Activated B cell treated with CpG ODN at 0.5 μM for 24 hours (primary cell): ENCODE measurements at regions not wholly inside any gene's neighbourhood (a gene's known extent, or its start where the extent isn't known, plus 50 kb on each side); places are given as distances from the start of the nearest gene placed in this dataset.

Experiments
- ATAC-seq: fragments of 200-7000 bp; cut with Tn5 transposase; one replicate; pipeline ENCODE4 v1.10.0; 2021; ENCODE audit warnings: low read depth, mild to moderate bottlenecking, moderate library complexity
- CTCF ChIA-PET: fragments of 350-600 bp; sonication (Branson Sonifier 250); formaldehyde crosslinking; loops from one replicate; lab custom pipeline; 2021; ENCODE audit warnings: antibody characterized with exemption; lab: Charles Lee
- POLR2A ChIA-PET: fragments of 350-600 bp; sonication (Branson Sonifier 250); formaldehyde crosslinking; loops from one replicate; lab custom pipeline; 2021; ENCODE audit warnings: antibody characterized with exemption; lab: Charles Lee
- DNase-seq: peaks from one replicate; pipeline ENCODE4 v3.0.0; 2022
- H3K27ac Mint-ChIP-seq: one replicate; pipeline ENCODE4 v1.8.0; 2020; ENCODE audit warnings: mixed read lengths
- H3K27me3 Mint-ChIP-seq: one replicate; pipeline ENCODE4 v1.8.0; 2021; ENCODE audit warnings: mixed read lengths
- H3K36me3 Mint-ChIP-seq: one replicate; pipeline ENCODE4 v1.8.0; 2021; ENCODE audit warnings: low read depth, mixed read lengths
- H3K4me1 Mint-ChIP-seq: one replicate; pipeline ENCODE4 v1.8.0; 2021; ENCODE audit warnings: mixed read lengths
- H3K4me3 Mint-ChIP-seq: one replicate; pipeline ENCODE4 v1.8.0; 2020; ENCODE audit warnings: mild to moderate bottlenecking, mixed read lengths
- H3K9me3 Mint-ChIP-seq: one replicate; pipeline ENCODE4 v1.8.0; 2020; ENCODE audit warnings: mixed read lengths
- intact Hi-C: fragments of 100-400 bp; cut with micrococcal nuclease; formaldehyde crosslinking; loops from one replicate; pipeline ENCODE4 v1.15.1; 2024
- TF ChIP-seq, protein P1 (sequence below): fragments of 200-600 bp; IDR thresholded peaks from one replicate; pipeline ENCODE4 v1.8.0; 2022; ENCODE audit warnings: antibody characterized with exemption, mild to moderate bottlenecking

GRCh38 chr13:30039511-30039911, 189.1 kb upstream of the UBL3 start:
- TF ChIP-seq, protein P1, sequence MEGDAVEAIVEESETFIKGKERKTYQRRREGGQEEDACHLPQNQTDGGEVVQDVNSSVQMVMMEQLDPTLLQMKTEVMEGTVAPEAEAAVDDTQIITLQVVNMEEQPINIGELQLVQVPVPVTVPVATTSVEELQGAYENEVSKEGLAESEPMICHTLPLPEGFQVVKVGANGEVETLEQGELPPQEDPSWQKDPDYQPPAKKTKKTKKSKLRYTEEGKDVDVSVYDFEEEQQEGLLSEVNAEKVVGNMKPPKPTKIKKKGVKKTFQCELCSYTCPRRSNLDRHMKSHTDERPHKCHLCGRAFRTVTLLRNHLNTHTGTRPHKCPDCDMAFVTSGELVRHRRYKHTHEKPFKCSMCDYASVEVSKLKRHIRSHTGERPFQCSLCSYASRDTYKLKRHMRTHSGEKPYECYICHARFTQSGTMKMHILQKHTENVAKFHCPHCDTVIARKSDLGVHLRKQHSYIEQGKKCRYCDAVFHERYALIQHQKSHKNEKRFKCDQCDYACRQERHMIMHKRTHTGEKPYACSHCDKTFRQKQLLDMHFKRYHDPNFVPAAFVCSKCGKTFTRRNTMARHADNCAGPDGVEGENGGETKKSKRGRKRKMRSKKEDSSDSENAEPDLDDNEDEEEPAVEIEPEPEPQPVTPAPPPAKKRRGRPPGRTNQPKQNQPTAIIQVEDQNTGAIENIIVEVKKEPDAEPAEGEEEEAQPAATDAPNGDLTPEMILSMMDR = no peak
- Mint-ChIP-seq H3K36me3 (no peaks in the 10 kb centered on the region), H3K4me3 (no peak overlapping the region), H3K9me3 (no peaks in the 10 kb centered on the region), H3K27ac (no peak overlapping the region), H3K4me1 (no peaks in the 10 kb centered on the region), H3K27me3 (peaks cover 22% of the 10 kb centered on the region)
- POLR2A ChIA-PET = no interaction called here
- CTCF ChIA-PET = no interaction called here
- ATAC-seq = no peak
- intact Hi-C loops = no loop called here
- no peak for DNase-seq

DNA sequence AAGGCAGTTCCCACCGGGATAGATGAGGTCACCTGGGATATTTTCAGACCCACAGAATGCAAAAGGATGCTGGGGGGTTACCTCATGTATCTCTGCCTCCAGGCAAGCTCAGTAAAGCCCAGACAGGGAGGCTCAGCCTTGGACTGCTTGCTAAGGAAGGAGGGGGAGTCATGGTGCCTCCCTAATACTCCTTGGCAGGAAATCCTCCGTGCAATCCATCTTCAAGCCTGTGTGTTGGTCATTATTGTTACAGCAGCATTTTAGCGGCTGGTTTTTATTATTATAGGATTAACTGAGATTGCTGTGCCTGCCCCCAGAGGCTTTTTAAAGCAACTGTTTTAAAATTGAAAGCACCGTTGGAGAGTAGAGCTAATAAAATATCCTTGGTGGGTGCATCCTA, 188.5 kb upstream of the UBL3 start:
- Mint-ChIP-seq H3K9me3 (no peaks in the 10 kb centered on the region), H3K27ac (no peak overlapping the region), H3K27me3 (peaks cover 22% of the 10 kb centered on the region), H3K36me3 (no peaks in the 10 kb centered on the region), H3K4me1 (no peaks in the 10 kb centered on the region), H3K4me3 (no peak overlapping the region)
- ChIA-PET CTCF (no interaction called here), POLR2A (no interaction called here)
- DNase-seq (no peak), ATAC-seq (no peak)
- intact Hi-C loops = no loop called here
- TF ChIP-seq, protein P1 = no peak

GRCh38 chr13:30037766-30038165, 187.3 kb upstream of the UBL3 start:
- H3K4me1 Mint-ChIP-seq = no peaks in the 10 kb centered on the region
- intact Hi-C loops = no loop called here
- CTCF ChIA-PET = no interaction called here
- H3K9me3 Mint-ChIP-seq = no peaks in the 10 kb centered on the region
- no peak overlapping the region for H3K27ac Mint-ChIP-seq
- POLR2A ChIA-PET = no interaction called here
- TF ChIP-seq, protein P1 = no peak
- H3K36me3 Mint-ChIP-seq = no peaks in the 10 kb centered on the region
- ATAC-seq (no peak), DNase-seq (no peak)
- no peak overlapping the region for H3K4me3 Mint-ChIP-seq
- H3K27me3 Mint-ChIP-seq = peaks cover 22% of the 10 kb centered on the region

DNA sequence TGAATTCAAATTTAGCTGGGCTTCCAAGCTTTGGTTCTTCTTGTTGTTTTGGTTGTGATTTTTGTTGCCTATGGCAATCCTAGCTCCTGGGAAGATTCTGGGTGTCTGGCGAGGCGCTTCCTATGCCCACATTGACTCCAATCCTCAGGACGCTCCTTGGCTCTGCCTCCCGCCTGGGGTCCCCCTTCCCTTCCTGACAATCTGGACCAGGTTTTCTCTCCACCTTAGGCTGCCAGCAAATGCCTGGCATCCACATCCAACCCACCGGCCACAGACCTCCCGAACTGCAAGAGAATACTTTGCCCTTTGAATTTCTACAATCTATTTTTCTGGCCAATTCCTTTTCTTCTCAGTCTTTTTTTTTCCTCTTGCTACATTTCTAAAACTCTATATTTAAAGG, 186.9 kb upstream of the UBL3 start:
- no peaks in the 10 kb centered on the region for H3K9me3 Mint-ChIP-seq
- intact Hi-C loops = no loop called here
- ATAC-seq (no peak), DNase-seq (no peak)
- H3K36me3 Mint-ChIP-seq = no peaks in the 10 kb centered on the region
- TF ChIP-seq, protein P1 = no peak
- H3K27ac Mint-ChIP-seq = no peak overlapping the region
- CTCF ChIA-PET = no interaction called here
- no peaks in the 10 kb centered on the region for H3K4me1 Mint-ChIP-seq
- peaks cover 22% of the 10 kb centered on the region for H3K27me3 Mint-ChIP-seq
- POLR2A ChIA-PET = no interaction called here
- H3K4me3 Mint-ChIP-seq = no peak overlapping the region

DNA sequence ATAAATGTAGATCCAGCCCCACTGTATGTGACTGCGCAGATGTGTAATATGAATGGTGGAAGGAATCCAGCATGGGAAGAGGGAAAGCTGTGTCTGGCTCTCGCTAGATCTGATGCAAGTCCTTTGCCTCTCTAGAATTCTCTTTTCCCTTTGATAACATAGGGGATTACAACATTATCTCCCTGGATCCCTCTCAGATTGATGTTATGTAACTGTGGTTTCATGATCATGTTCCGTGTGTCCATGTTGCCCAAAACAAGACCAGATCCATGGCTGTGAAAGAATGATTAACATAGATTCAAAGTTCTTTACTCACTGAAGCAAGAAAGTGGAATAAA, 184.0 kb upstream of the UBL3 start:
- H3K9me3 Mint-ChIP-seq = no peaks in the 10 kb centered on the region
- H3K27me3 Mint-ChIP-seq = peaks cover 12% of the 10 kb centered on the region
- TF ChIP-seq, protein P1 = no peak
- no peak for ATAC-seq
- ChIA-PET POLR2A (no interaction called here), CTCF (no interaction called here)
- intact Hi-C loops = no loop called here
- no peak for DNase-seq
- no peaks in the 10 kb centered on the region for H3K36me3 Mint-ChIP-seq
- no peak overlapping the region for H3K4me3 Mint-ChIP-seq
- H3K27ac Mint-ChIP-seq = no peak overlapping the region
- no peaks in the 10 kb centered on the region for H3K4me1 Mint-ChIP-seq
